Endothelial cell (in vitro differentiated cells): ENCODE measurements at regions not wholly inside any gene's neighbourhood (a gene's known extent, or its start where the extent isn't known, plus 50 kb on each side); places are given as distances from the start of the nearest gene placed in this dataset.

Experiments
- DNase-seq: peaks from one replicate; pipeline ENCODE4 v3.0.0; 2021; ENCODE audit warnings: low spot score
- H3K27ac Mint-ChIP-seq: one replicate; pipeline ENCODE4 v1.8.0; 2021; ENCODE audit warnings: mixed read lengths, inconsistent platforms; ENCODE audit not compliant: unreplicated experiment
- H3K27me3 Mint-ChIP-seq: one replicate; pipeline ENCODE4 v1.8.0; 2021; ENCODE audit warnings: mild to moderate bottlenecking, moderate library complexity, mixed read lengths, inconsistent platforms; ENCODE audit not compliant: unreplicated experiment
- H3K36me3 Mint-ChIP-seq: one replicate; pipeline ENCODE4 v1.8.0; 2021; ENCODE audit warnings: mild to moderate bottlenecking, low read depth, mixed read lengths, inconsistent platforms; ENCODE audit not compliant: unreplicated experiment
- H3K4me1 Mint-ChIP-seq: one replicate; pipeline ENCODE4 v1.8.0; 2021; ENCODE audit warnings: mild to moderate bottlenecking, mixed read lengths, inconsistent platforms; ENCODE audit not compliant: unreplicated experiment
- H3K4me3 Mint-ChIP-seq: one replicate; pipeline ENCODE4 v1.8.0; 2021; ENCODE audit warnings: mild to moderate bottlenecking, mixed read lengths, inconsistent platforms; ENCODE audit not compliant: unreplicated experiment
- H3K9me3 Mint-ChIP-seq: one replicate; pipeline ENCODE4 v1.8.0; 2021; ENCODE audit warnings: mixed read lengths, inconsistent platforms; ENCODE audit not compliant: unreplicated experiment
- CTCF ChIP-seq: fragments of 200-600 bp; sonication (generic); IDR thresholded peaks from one replicate; pipeline ENCODE4 v1.5.0; 2021; ENCODE audit warnings: antibody characterized with exemption; ENCODE audit not compliant: unreplicated experiment

GRCh38 chr16:27729516-27730304 lies 179.8 kb downstream of the KATNIP start:
- TF ChIP-seq CTCF: no peak
- DNase-seq: no peak
- Mint-ChIP-seq H3K4me3 (no peak overlapping the region), H3K9me3 (no peaks in the 10 kb centered on the region), H3K36me3 (peaks cover 37% of the 10 kb centered on the region), H3K27me3 (peaks cover 10% of the 10 kb centered on the region), H3K4me1 (peaks cover 6% of the 10 kb centered on the region), H3K27ac (no peak overlapping the region)

GRCh38 chr16:27730661-27731210 lies 180.8 kb downstream of the KATNIP start:
- TF ChIP-seq CTCF: no peak
- Mint-ChIP-seq H3K9me3 (no peaks in the 10 kb centered on the region), H3K36me3 (peaks cover 28% of the 10 kb centered on the region), H3K4me1 (peaks cover 6% of the 10 kb centered on the region), H3K4me3 (no peak overlapping the region), H3K27ac (no peak overlapping the region), H3K27me3 (peaks cover 10% of the 10 kb centered on the region)
- DNase-seq: no peak

- Mint-ChIP-seq H3K4me3 (no peak overlapping the region), H3K9me3 (no peaks in the 10 kb centered on the region), H3K27me3 (peaks cover 5% of the 10 kb centered on the region), H3K36me3 (peaks cover 19% of the 10 kb centered on the region), H3K27ac (no peak overlapping the region), H3K4me1 (peaks cover 8% of the 10 kb centered on the region)
- no peak for DNase-seq
- no peak for TF ChIP-seq CTCF
Observed at GRCh38 chr16:27735031-27735430, 185.1 kb downstream of the KATNIP start.

GRCh38 chr16:27736431-27736830 lies 186.5 kb downstream of the KATNIP start:
- Mint-ChIP-seq H3K4me1 (peaks cover 8% of the 10 kb centered on the region), H3K36me3 (peaks cover 14% of the 10 kb centered on the region), H3K27ac (no peak overlapping the region)

More at GRCh38 chr16:27736431-27736830, 186.5 kb downstream of the KATNIP start:
- no peaks in the 10 kb centered on the region for H3K9me3 Mint-ChIP-seq
- H3K27me3 Mint-ChIP-seq: peaks cover 3% of the 10 kb centered on the region
- TF ChIP-seq CTCF: no peak
- no peak for DNase-seq
- H3K4me3 Mint-ChIP-seq: no peak overlapping the region
